ENCODE measurements at regions not wholly inside any gene's neighbourhood (a gene's known extent, or its start where the extent isn't known, plus 50 kb on each side); places are given as distances from the start of the nearest gene placed in this dataset.
A peak's percentile ranks its signal among the peaks of the same experiment; 100 is the strongest.

DNA sequence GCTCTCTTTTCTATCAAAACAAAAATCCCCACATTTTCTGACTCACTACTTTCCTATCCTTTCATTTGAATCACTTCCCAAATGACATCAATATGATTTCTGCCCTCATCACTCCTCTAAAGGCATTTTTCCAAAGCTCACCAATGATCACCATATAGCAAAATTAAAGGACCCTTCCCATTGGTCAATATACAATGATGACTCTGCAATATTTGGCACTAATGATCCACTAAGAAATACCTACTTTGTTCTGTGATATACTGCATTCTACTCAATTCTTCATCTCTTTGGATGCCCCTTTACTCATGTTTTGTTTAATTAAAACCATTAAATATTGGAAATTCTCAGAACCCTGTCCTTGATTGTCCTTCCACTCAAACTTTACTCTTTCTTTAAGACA, 200.3 kb upstream of the PTCHD4 start:
- DNase-seq (ENCODE audit: low spot score) (no peak), ATAC-seq (no peak), FAIRE-seq (no peak)
- POLR2A ChIA-PET, result no interaction called here
- Histone ChIP-seq H3K4me2 (ENCODE audit: low read depth, low read length) (no peak overlapping the region), H2AFZ (ENCODE audit: low read length) (no peak overlapping the region), H4K20me1 (ENCODE audit: insufficient read depth, low read length) (no peaks in the 10 kb centered on the region), H3K27me3 (ENCODE audit: control insufficient read depth in 1 of 2, insufficient read depth in 2 of 2, low read length in 2 of 2) (no peaks in the 10 kb centered on the region), H3K9me3 (ENCODE audit: low read length) (no peaks in the 10 kb centered on the region), H3K4me1 (ENCODE audit: insufficient read depth, low read length) (no peaks in the 10 kb centered on the region), H3K79me2 (ENCODE audit: insufficient read depth, low read length) (no peaks in the 10 kb centered on the region), H3K4me3 (replicated peaks in 1 of 3; ENCODE audit: insufficient read depth in 1 of 3, low read depth in 2 of 3, low read length in 3 of 3) (no peak overlapping the region), H3K9ac (ENCODE audit: insufficient read depth, low read depth, low read length) (no peak overlapping the region), H3K36me3 (replicated peaks in 1 of 2; ENCODE audit: control insufficient read depth in 1 of 2, insufficient read depth in 2 of 2, low read length in 2 of 2) (no peaks in the 10 kb centered on the region), H3K27ac (ENCODE audit: extremely low read length, insufficient read depth, low read length) (no peak overlapping the region)
- in situ Hi-C loops (cut with HindIII; ENCODE audit: extremely low pct_ligation_motif_present, low pct_unique_long_range_greater_than_20kb) (no loop called here), intact Hi-C loops (cut with micrococcal nuclease; ENCODE audit: unreplicated experiment) (no loop called here)
- CTCF ChIA-PET (ENCODE audit: low intra/inter-chr PET ratio, low total read pairs), result no interaction called here
- no peak for TF ChIP-seq SAFB2 (CRISPR knock-in tag; IDR thresholded peaks at IDR 0.05; ENCODE audit: borderline replicate concordance, low read depth)
- peak; percentile 82 for TF ChIP-seq MAFF (IDR thresholded peaks at IDR 0.05; ENCODE audit: low read depth, low read length)
- TF ChIP-seq, protein P1, sequence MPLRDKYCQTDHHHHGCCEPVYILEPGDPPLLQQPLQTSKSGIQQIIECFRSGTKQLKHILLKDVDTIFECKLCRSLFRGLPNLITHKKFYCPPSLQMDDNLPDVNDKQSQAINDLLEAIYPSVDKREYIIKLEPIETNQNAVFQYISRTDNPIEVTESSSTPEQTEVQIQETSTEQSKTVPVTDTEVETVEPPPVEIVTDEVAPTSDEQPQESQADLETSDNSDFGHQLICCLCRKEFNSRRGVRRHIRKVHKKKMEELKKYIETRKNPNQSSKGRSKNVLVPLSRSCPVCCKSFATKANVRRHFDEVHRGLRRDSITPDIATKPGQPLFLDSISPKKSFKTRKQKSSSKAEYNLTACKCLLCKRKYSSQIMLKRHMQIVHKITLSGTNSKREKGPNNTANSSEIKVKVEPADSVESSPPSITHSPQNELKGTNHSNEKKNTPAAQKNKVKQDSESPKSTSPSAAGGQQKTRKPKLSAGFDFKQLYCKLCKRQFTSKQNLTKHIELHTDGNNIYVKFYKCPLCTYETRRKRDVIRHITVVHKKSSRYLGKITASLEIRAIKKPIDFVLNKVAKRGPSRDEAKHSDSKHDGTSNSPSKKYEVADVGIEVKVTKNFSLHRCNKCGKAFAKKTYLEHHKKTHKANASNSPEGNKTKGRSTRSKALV (CRISPR knock-in tag; IDR thresholded peaks at IDR 0.05), result no peak
- peak; percentile 82 to 91 for TF ChIP-seq MAFK (conservative IDR thresholded peaks at IDR 0.05 in 1 of 2, IDR thresholded peaks at IDR 0.05 in 1 of 2; ENCODE audit: low read length in 2 of 2)
- BruUV-seq (replicated peaks), result no TSS peak

DNA sequence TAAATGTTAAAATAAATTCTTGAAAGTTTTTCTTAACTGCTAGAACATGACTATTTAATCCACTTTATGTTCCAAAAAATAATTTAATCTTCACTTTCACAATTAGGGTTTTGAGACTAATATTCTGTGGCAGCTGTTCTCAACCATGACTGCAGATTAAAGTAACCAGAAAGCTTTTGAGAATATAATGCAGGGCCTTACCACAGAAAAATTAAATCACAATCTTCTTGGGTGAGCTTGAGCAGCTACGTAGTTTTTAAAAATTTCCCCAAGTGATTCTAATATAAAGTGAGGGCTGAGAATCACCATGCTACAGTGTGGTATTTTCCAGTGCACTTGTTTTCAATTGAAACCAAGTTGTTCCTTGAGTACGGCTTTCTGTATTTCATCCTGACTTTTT, 196.6 kb upstream of the PTCHD4 start:
- Histone ChIP-seq H3K4me3 (replicated peaks in 1 of 3; ENCODE audit: insufficient read depth in 1 of 3, low read depth in 2 of 3, low read length in 3 of 3) (no peak overlapping the region), H3K79me2 (ENCODE audit: insufficient read depth, low read length) (no peaks in the 10 kb centered on the region), H3K4me2 (ENCODE audit: low read depth, low read length) (no peak overlapping the region), H4K20me1 (ENCODE audit: insufficient read depth, low read length) (no peaks in the 10 kb centered on the region), H3K9ac (ENCODE audit: insufficient read depth, low read depth, low read length) (no peak overlapping the region), H3K4me1 (ENCODE audit: insufficient read depth, low read length) (no peaks in the 10 kb centered on the region), H3K27me3 (ENCODE audit: control insufficient read depth in 1 of 2, insufficient read depth in 2 of 2, low read length in 2 of 2) (no peaks in the 10 kb centered on the region), H3K9me3 (ENCODE audit: low read length) (peaks cover 10% of the 10 kb centered on the region), H2AFZ (ENCODE audit: low read length) (no peak overlapping the region), H3K36me3 (replicated peaks in 1 of 2; ENCODE audit: control insufficient read depth in 1 of 2, insufficient read depth in 2 of 2, low read length in 2 of 2) (no peaks in the 10 kb centered on the region), H3K27ac (ENCODE audit: extremely low read length, insufficient read depth, low read length) (no peak overlapping the region)
- no peak for FAIRE-seq
- 19% methylated on average over 2 of the region's 2 CpGs for WGBS (ENCODE audit: low lambda C conversion rate)
- no peak for ATAC-seq
- no peak for TF ChIP-seq KDM3A (CRISPR knock-in tag; IDR thresholded peaks at IDR 0.05; ENCODE audit: low read depth)
- no peak for TF ChIP-seq ZMYM3 (CRISPR knock-in tag; IDR thresholded peaks at IDR 0.05)
- no peak for TF ChIP-seq ZNF180 (CRISPR knock-in tag; IDR thresholded peaks at IDR 0.05; ENCODE audit: borderline replicate concordance, low read depth)
- TF ChIP-seq HIVEP1 (CRISPR knock-in tag; IDR thresholded peaks at IDR 0.05), result no peak
- no peak for TF ChIP-seq ZFY (CRISPR knock-in tag; IDR thresholded peaks at IDR 0.05)
- TF ChIP-seq, protein P2, sequence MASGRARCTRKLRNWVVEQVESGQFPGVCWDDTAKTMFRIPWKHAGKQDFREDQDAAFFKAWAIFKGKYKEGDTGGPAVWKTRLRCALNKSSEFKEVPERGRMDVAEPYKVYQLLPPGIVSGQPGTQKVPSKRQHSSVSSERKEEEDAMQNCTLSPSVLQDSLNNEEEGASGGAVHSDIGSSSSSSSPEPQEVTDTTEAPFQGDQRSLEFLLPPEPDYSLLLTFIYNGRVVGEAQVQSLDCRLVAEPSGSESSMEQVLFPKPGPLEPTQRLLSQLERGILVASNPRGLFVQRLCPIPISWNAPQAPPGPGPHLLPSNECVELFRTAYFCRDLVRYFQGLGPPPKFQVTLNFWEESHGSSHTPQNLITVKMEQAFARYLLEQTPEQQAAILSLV (CRISPR knock-in tag; IDR thresholded peaks at IDR 0.05; ENCODE audit: borderline replicate concordance), result no peak
- no peak for TF ChIP-seq TP53 (CRISPR knock-in tag; conservative IDR thresholded peaks at IDR 0.05)
- TF ChIP-seq JUND (CRISPR knock-in tag; IDR thresholded peaks at IDR 0.05), result no peak
- no peak for TF ChIP-seq CENPX (CRISPR knock-in tag; IDR thresholded peaks at IDR 0.05)
- intact Hi-C loops (cut with micrococcal nuclease; ENCODE audit: unreplicated experiment) (no loop called here), in situ Hi-C loops (cut with HindIII; ENCODE audit: extremely low pct_ligation_motif_present, low pct_unique_long_range_greater_than_20kb) (no loop called here)
- ChIA-PET CTCF (ENCODE audit: low intra/inter-chr PET ratio, low total read pairs) (no interaction called here), POLR2A (no interaction called here)
- DNase-seq (ENCODE audit: low spot score), result no peak
- no TSS peak for BruUV-seq (replicated peaks)
